Mammary epithelial cell (primary cell): ENCODE measurements at regions not wholly inside any gene's neighbourhood (a gene's known extent, or its start where the extent isn't known, plus 50 kb on each side); places are given as distances from the start of the nearest gene placed in this dataset.
"Not testable (repeated sequence)": the region's sequence is repeated elsewhere in the genome, so short reads cannot be mapped to it uniquely, and the experiment has no call there.

ENCODE experiments used
- CTCF ChIP-seq, 2 donors: IDR thresholded peaks in 1 of 2; conservative IDR thresholded peaks in 1 of 2; 2 replicates each; pipeline ENCODE4 v1.5.1; 2011 to 2012; ENCODE audit warnings: inconsistent platforms in 2 of 2, low read length in 2 of 2, mild to moderate bottlenecking in 2 of 2, control low read depth in 1 of 2, low read depth in 1 of 2; ENCODE audit not compliant: insufficient read depth in 1 of 2; ENCODE audit errors: extremely low read depth in 1 of 2
- EZH2 ChIP-seq: IDR thresholded peaks from 2 replicates; pipeline ENCODE4 v1.6.1; 2012; ENCODE audit warnings: low read length, inconsistent platforms, borderline replicate concordance

GRCh38 chr2:89827829-89828228, 1136.4 kb downstream of the RPIA start:
- TF ChIP-seq CTCF (conservative IDR thresholded peaks at IDR 0.05 in 1 of 2, IDR thresholded peaks at IDR 0.05 in 1 of 2; ENCODE audit: extremely low read depth in 1 of 2, insufficient read depth in 1 of 2, low read depth in 1 of 2, low read length in 2 of 2); EZH2: not testable (repeated sequence)
